ENCODE measurements at regions not wholly inside any gene's neighbourhood (a gene's known extent, or its start where the extent isn't known, plus 50 kb on each side); places are given as distances from the start of the nearest gene placed in this dataset.

DNA sequence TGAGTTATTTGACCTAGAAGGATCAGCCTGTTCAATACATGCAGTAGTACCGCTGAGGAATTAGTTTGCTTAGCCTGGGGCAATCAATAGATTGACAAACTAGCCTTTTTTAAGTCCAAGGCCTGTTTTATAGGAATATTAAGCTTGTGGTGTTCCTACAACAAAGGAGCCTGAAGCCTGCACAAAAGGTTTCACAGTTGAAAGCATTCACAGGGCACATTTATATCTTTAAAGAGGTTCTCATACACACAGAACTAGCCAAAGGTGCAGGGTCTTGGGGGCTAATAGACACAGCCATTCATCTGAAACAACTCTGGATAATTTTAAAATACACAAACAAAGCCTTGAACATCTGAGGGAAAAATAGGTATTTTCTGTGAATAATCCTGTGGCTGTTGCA, 160.3 kb downstream of the RPS29 start:
- no peaks in the 10 kb centered on the region for H3K36me3 Mint-ChIP-seq (ENCODE audit: low read depth, unreplicated experiment)
- H3K27ac Mint-ChIP-seq (ENCODE audit: unreplicated experiment) = no peak overlapping the region
- H3K27me3 Mint-ChIP-seq (ENCODE audit: unreplicated experiment) = peaks cover 2% of the 10 kb centered on the region
- no peak overlapping the region for H3K4me3 Mint-ChIP-seq (ENCODE audit: unreplicated experiment)
- no peak for DNase-seq (ENCODE audit: low spot score)
- TF ChIP-seq, protein P1, sequence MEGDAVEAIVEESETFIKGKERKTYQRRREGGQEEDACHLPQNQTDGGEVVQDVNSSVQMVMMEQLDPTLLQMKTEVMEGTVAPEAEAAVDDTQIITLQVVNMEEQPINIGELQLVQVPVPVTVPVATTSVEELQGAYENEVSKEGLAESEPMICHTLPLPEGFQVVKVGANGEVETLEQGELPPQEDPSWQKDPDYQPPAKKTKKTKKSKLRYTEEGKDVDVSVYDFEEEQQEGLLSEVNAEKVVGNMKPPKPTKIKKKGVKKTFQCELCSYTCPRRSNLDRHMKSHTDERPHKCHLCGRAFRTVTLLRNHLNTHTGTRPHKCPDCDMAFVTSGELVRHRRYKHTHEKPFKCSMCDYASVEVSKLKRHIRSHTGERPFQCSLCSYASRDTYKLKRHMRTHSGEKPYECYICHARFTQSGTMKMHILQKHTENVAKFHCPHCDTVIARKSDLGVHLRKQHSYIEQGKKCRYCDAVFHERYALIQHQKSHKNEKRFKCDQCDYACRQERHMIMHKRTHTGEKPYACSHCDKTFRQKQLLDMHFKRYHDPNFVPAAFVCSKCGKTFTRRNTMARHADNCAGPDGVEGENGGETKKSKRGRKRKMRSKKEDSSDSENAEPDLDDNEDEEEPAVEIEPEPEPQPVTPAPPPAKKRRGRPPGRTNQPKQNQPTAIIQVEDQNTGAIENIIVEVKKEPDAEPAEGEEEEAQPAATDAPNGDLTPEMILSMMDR (IDR thresholded peaks at IDR 0.05; ENCODE audit: unreplicated experiment) = no peak
- H3K9me3 Mint-ChIP-seq (ENCODE audit: unreplicated experiment) = no peaks in the 10 kb centered on the region
- no peaks in the 10 kb centered on the region for H3K4me1 Mint-ChIP-seq (ENCODE audit: unreplicated experiment)

DNA sequence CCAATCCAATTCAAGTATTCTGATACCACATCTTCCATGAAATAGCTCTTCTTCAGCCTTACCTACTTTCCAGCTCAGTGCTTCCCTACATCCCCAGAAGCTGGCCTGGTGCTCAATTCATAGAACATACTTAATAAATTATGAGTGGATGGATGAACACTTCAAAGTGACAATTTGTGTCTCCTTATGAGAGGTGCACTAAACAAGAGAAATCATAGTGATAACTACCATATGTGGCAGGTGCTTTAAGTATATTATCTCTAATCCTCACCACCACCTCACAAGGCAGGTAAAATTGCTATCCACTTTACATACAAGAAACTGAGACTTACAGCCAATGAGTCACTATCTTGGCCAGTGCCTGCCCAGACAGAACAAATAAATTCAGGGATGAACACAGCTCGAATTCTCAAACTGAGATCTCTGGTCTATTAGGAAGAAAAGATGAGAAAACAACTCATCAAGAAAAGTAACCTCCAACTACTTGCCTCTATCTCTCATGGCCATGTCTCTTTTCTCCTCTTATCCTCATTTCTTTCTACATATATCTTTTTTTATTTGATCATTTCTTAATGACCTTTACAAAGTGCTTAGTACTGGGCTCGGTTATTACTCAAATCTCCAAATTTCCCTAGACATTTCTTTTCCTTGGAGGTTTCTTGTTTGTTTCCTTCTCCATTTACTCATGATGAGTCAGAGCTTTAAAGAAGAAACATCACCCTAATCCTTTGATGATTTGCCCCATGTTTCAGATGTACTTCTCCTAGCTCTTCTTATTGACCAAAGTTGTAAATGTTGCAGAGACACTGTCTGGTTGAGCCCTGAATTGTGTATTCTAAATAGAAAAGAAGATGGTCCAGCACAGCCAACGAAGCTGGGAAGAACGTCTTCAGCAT, 161.5 kb downstream of the RPS29 start:
- DNase-seq (ENCODE audit: low spot score) = no peak
- TF ChIP-seq, protein P1 (IDR thresholded peaks at IDR 0.05; ENCODE audit: unreplicated experiment) = no peak
- H3K4me3 Mint-ChIP-seq (ENCODE audit: unreplicated experiment) = no peak overlapping the region
- H3K4me1 Mint-ChIP-seq (ENCODE audit: unreplicated experiment) = no peaks in the 10 kb centered on the region
- H3K27me3 Mint-ChIP-seq (ENCODE audit: unreplicated experiment) = peaks cover 2% of the 10 kb centered on the region
- no peaks in the 10 kb centered on the region for H3K9me3 Mint-ChIP-seq (ENCODE audit: unreplicated experiment)
- no peaks in the 10 kb centered on the region for H3K36me3 Mint-ChIP-seq (ENCODE audit: low read depth, unreplicated experiment)
- no peak overlapping the region for H3K27ac Mint-ChIP-seq (ENCODE audit: unreplicated experiment)

DNA sequence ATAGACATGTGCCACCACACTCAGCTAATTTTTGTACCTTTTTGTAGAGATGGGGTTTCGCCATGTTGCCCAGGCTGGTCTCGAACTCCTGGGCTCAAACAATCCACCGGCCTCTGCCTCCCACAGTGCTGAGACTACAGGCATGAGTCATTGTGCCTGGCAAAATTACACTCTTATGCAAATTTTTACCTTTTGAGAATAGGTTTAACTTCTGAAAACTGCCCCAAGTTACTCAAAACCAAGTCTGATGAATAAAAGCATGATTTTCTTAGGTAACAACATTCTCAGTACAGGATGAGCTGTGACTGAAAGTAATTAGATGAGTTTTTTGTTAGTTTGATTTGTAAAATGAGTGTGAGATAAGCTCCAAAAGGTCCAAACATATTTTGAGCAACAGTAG, 166.0 kb downstream of the RPS29 start:
- TF ChIP-seq, protein P1 (IDR thresholded peaks at IDR 0.05; ENCODE audit: unreplicated experiment) = no peak
- H3K27me3 Mint-ChIP-seq (ENCODE audit: unreplicated experiment) = no peaks in the 10 kb centered on the region
- no peaks in the 10 kb centered on the region for H3K36me3 Mint-ChIP-seq (ENCODE audit: low read depth, unreplicated experiment)
- no peaks in the 10 kb centered on the region for H3K4me1 Mint-ChIP-seq (ENCODE audit: unreplicated experiment)
- H3K4me3 Mint-ChIP-seq (ENCODE audit: unreplicated experiment) = no peak overlapping the region
- H3K9me3 Mint-ChIP-seq (ENCODE audit: unreplicated experiment) = no peaks in the 10 kb centered on the region
- no peak overlapping the region for H3K27ac Mint-ChIP-seq (ENCODE audit: unreplicated experiment)
- DNase-seq (ENCODE audit: low spot score) = no peak

DNA sequence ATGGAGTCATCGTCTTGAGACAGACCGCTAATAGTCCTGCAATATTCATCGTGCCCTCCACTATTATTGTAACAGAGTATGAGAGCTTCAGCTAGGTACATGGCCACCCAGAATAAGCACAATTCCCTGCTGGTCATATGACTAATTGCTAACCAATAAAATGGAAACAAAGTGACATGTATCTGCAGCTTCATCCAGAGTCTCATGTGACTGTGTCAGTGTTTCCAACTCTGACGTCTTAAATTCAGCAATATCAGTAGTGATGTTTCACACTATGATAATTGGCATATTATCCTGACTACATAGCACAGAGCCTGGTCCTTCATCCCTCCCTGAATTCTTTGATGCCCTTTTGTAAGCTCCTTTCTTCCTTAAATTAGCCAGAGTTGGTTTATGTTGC, 167.4 kb downstream of the RPS29 start:
- Mint-ChIP-seq H3K27ac (ENCODE audit: unreplicated experiment) (no peak overlapping the region), H3K27me3 (ENCODE audit: unreplicated experiment) (no peaks in the 10 kb centered on the region), H3K4me3 (ENCODE audit: unreplicated experiment) (no peak overlapping the region), H3K4me1 (ENCODE audit: unreplicated experiment) (no peaks in the 10 kb centered on the region), H3K36me3 (ENCODE audit: low read depth, unreplicated experiment) (no peaks in the 10 kb centered on the region), H3K9me3 (ENCODE audit: unreplicated experiment) (no peaks in the 10 kb centered on the region)
- DNase-seq (ENCODE audit: low spot score) = no peak
- TF ChIP-seq, protein P1 (IDR thresholded peaks at IDR 0.05; ENCODE audit: unreplicated experiment) = no peak

DNA sequence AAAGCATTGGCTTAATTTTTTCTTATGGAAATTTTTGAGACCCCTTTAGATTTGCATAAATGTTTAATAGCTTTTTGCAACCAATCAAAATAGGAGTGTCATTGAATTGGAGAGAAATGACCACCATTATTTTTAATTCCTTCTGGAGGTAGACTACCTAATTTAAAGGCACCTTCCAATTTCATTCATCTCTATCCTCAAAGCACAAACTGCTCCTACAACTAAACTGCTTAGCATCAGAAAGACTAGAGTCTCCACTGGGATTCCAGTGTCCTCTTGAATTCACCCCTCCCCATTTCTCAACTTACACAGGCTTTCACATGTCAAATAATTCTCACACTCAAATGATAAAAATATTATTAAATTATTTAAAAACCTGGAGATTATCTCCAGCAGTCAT, 168.4 kb downstream of the RPS29 start:
- H3K36me3 Mint-ChIP-seq (ENCODE audit: low read depth, unreplicated experiment) = no peaks in the 10 kb centered on the region
- no peak overlapping the region for H3K27ac Mint-ChIP-seq (ENCODE audit: unreplicated experiment)
- no peak overlapping the region for H3K4me3 Mint-ChIP-seq (ENCODE audit: unreplicated experiment)
- H3K4me1 Mint-ChIP-seq (ENCODE audit: unreplicated experiment) = no peaks in the 10 kb centered on the region
- TF ChIP-seq, protein P1 (IDR thresholded peaks at IDR 0.05; ENCODE audit: unreplicated experiment) = no peak
- no peaks in the 10 kb centered on the region for H3K27me3 Mint-ChIP-seq (ENCODE audit: unreplicated experiment)
- no peaks in the 10 kb centered on the region for H3K9me3 Mint-ChIP-seq (ENCODE audit: unreplicated experiment)
- DNase-seq (ENCODE audit: low spot score) = no peak

Data from endothelial cell (in vitro differentiated cells).